HepG2 (cell line): ENCODE measurements at regions not wholly inside any gene's neighbourhood (a gene's known extent, or its start where the extent isn't known, plus 50 kb on each side); places are given as distances from the start of the nearest gene placed in this dataset.

Experiments
- ATAC-seq: fragments of 200-7000 bp; cut with Tn5 transposase; 3 replicates; pipeline ENCODE4 v1.9.1; 2020; ENCODE audit warnings: mild to moderate bottlenecking, moderate library complexity
- BruUV-seq: library from RNA; stranded (reverse); fragments of 400-500 nt; replicated peaks from 2 replicates; lab custom pipeline; 2021; lab: Mats Ljungman, UMichigan
- CTCF ChIA-PET: fragments of 300-600 bp; formaldehyde crosslinking; extraction: SDS; loops from one replicate; lab custom pipeline; 2021; ENCODE audit warnings: low total read pairs, inconsistent platforms, low intra/inter-chr PET ratio; lab: Yijun Ruan, JAX
- POLR2A ChIA-PET: fragments of 350-600 bp; sonication (Branson Sonifier 250); formaldehyde crosslinking; loops from one replicate; lab custom pipeline; 2020; ENCODE audit warnings: antibody characterized with exemption, inconsistent platforms; lab: Yijun Ruan, JAX
- DNase-seq: peaks from one replicate; pipeline ENCODE4 v3.0.0-alpha.2; 2015; ENCODE audit warnings: low spot score
- FAIRE-seq: peaks from 3 replicates; lab custom pipeline; 2011; peaks lifted over from hg19 to GRCh38; lab: Jason Lieb, UNC
- H2AFZ ChIP-seq: one replicate; pipeline ENCODE4 v1.6.1; 2011; ENCODE audit warnings: low read length, inconsistent platforms
- H3K27ac ChIP-seq: fragments of 300-600 bp; 3 replicates; pipeline ENCODE4 v1.8.0; 2011; ENCODE audit warnings: mixed run types, mild to moderate bottlenecking, mixed read lengths, low read length, inconsistent platforms; ENCODE audit not compliant: insufficient read depth; ENCODE audit errors: extremely low read length
- H3K27me3 ChIP-seq, 2 experiments: fragments of 200-600 bp in 1 of 2; 2 replicates in 1 of 2; 3 replicates in 1 of 2; pipeline versions ENCODE4 v1.6.0 to v1.8.0; 2011; ENCODE audit warnings: low read length in 2 of 2, mild to moderate bottlenecking in 2 of 2, moderate library complexity in 2 of 2, inconsistent platforms in 1 of 2; ENCODE audit not compliant: insufficient read depth in 2 of 2, control insufficient read depth in 1 of 2
- H3K36me3 ChIP-seq, 2 experiments: fragments of 200-600 bp in 1 of 2; replicated peaks in 1 of 2; 2 replicates in 1 of 2; 3 replicates in 1 of 2; pipeline versions ENCODE4 v1.5.1 to v1.8.0; 2011; ENCODE audit warnings: low read length in 2 of 2, inconsistent platforms in 1 of 2; ENCODE audit not compliant: insufficient read depth in 2 of 2, control insufficient read depth in 1 of 2
- H3K4me1 ChIP-seq: 2 replicates; pipeline ENCODE4 v1.5.1; 2012; ENCODE audit warnings: low read length, inconsistent platforms; ENCODE audit not compliant: insufficient read depth
- H3K4me2 ChIP-seq: 2 replicates; pipeline ENCODE4 v1.6.0; 2011; ENCODE audit warnings: low read depth, low read length, inconsistent platforms
- H3K4me3 ChIP-seq, 3 experiments: fragments of 200-600 bp in 1 of 3; sonication (generic), shearing (Covaris generic) in 1 of 3; replicated peaks in 1 of 3; 2 replicates each; pipeline ENCODE4 v1.5.1; 2011 to 2016; ENCODE audit warnings: low read length in 3 of 3, inconsistent platforms in 2 of 3, low read depth in 2 of 3, mild to moderate bottlenecking in 2 of 3, control low read depth in 1 of 3, mixed read lengths in 1 of 3; ENCODE audit not compliant: insufficient read depth in 1 of 3
- H3K79me2 ChIP-seq: one replicate; pipeline ENCODE4 v1.6.1; 2011; ENCODE audit warnings: low read length, inconsistent platforms; ENCODE audit not compliant: insufficient read depth
- H3K9ac ChIP-seq: 2 replicates; pipeline ENCODE4 v1.6.0; 2011; ENCODE audit warnings: mild to moderate bottlenecking, low read depth, low read length, inconsistent platforms; ENCODE audit not compliant: insufficient read depth
- H3K9me3 ChIP-seq: 2 replicates; pipeline ENCODE4 v1.5.1; 2012; ENCODE audit warnings: mild to moderate bottlenecking, low read length
- H4K20me1 ChIP-seq: 2 replicates; pipeline ENCODE4 v1.6.0; 2011; ENCODE audit warnings: inconsistent platforms, mild to moderate bottlenecking, low read length, moderate library complexity; ENCODE audit not compliant: insufficient read depth
- HNF4G ChIP-seq, 2 experiments: sonication (generic) in 1 of 2; formaldehyde crosslinking in 1 of 2; IDR thresholded peaks; 2 replicates each; pipeline versions ENCODE4 v1.4.0 to v1.6.1; 2011 to 2020; ENCODE audit warnings: borderline replicate concordance in 2 of 2, low read depth in 2 of 2, mild to moderate bottlenecking in 2 of 2, low read length in 1 of 2, missing genetic modification reagents in 1 of 2, moderate library complexity in 1 of 2
- NFKB2 ChIP-seq: sonication (generic); formaldehyde crosslinking; IDR thresholded peaks from 2 replicates; pipeline ENCODE4 v1.4.0; 2020; ENCODE audit warnings: missing genetic modification reagents, borderline replicate concordance
- SIN3A ChIP-seq: IDR thresholded peaks from 2 replicates; pipeline ENCODE4 v1.6.1; 2011; ENCODE audit warnings: low read depth, mild to moderate bottlenecking, control low read depth, low read length, borderline replicate concordance
- ZNF382 ChIP-seq: sonication (generic); formaldehyde crosslinking; IDR thresholded peaks from 2 replicates; pipeline ENCODE4 v1.5.0; 2020; ENCODE audit warnings: missing genetic modification reagents, mild to moderate bottlenecking, borderline replicate concordance
- WGBS: methylation state at CpG from one replicate; pipeline ENCODE4 v1.1.6; 2017; ENCODE audit warnings: low lambda C conversion rate; 5-methylcytosine and 5-hydroxymethylcytosine counted together
- in situ Hi-C: cut with HindIII; loops from 2 replicates; pipeline ENCODE4 v1.10.0; 2017; ENCODE audit warnings: low pct_unique_long_range_greater_than_20kb; ENCODE audit not compliant: extremely low pct_ligation_motif_present
- intact Hi-C: fragments of 100-400 bp; cut with micrococcal nuclease; formaldehyde crosslinking; loops from one replicate; pipeline ENCODE4 v1.10.0; 2022; ENCODE audit not compliant: unreplicated experiment
- TF ChIP-seq, protein P1 (sequence below): IDR thresholded peaks from 2 replicates; pipeline ENCODE4 v1.6.1; 2016; ENCODE audit warnings: missing compliant biosample characterization, missing genetic modification reagents, borderline replicate concordance
- TF ChIP-seq, protein P2 (sequence below): sonication (generic); IDR thresholded peaks from 2 replicates; pipeline ENCODE4 v1.6.1; 2016; ENCODE audit warnings: low read depth, borderline replicate concordance
- TF ChIP-seq, protein P3 (sequence below): sonication (generic); formaldehyde crosslinking; IDR thresholded peaks from 2 replicates; pipeline ENCODE4 v1.4.0; 2020; ENCODE audit warnings: missing genetic modification reagents, borderline replicate concordance

DNA sequence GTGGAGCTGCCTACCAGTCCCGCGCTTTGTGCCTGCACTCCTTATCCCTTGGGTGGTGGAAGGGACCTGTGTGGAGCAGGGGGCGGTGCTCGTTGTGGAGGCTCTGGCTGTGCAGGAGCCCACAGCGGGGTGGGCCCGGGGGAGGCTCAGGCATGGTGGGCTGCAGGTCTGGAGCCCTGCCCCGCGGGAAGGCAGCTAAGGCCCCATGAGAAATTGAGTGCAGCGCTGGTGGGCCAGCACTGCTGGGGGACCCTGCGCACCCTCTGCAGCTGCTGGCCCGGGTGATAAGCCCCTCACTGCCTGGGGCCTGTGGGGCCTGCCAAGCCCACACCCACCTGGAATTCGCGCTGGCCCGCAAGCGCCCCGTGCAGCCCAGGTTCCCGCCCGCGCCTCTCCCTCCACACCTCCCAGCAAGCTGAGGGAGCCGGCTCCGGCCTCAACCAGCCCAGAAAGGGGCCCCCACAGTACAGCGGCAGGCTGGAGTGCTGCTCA, 859.6 kb upstream of the KCND2 start:
- Histone ChIP-seq H3K9ac (no peak overlapping the region), H2AFZ (no peak overlapping the region), H3K4me3 (no peak overlapping the region), H3K79me2 (no peaks in the 10 kb centered on the region), H3K4me2 (no peak overlapping the region), H3K27me3 (no peaks in the 10 kb centered on the region), H4K20me1 (no peaks in the 10 kb centered on the region), H3K4me1 (no peaks in the 10 kb centered on the region), H3K36me3 (no peaks in the 10 kb centered on the region), H3K27ac (no peak overlapping the region), H3K9me3 (no peaks in the 10 kb centered on the region)
- in situ Hi-C loops (no loop called here), intact Hi-C loops (no loop called here)
- WGBS = 90% methylated on average over 2 of the region's 22 CpGs
- DNase-seq (no peak), FAIRE-seq (no peak), ATAC-seq (no peak)
- CTCF ChIA-PET = no interaction called here
- POLR2A ChIA-PET = no interaction called here
- no peak for TF ChIP-seq ZNF382 (CRISPR knock-in tag)
- no peak for TF ChIP-seq SIN3A
- TF ChIP-seq, protein P1, sequence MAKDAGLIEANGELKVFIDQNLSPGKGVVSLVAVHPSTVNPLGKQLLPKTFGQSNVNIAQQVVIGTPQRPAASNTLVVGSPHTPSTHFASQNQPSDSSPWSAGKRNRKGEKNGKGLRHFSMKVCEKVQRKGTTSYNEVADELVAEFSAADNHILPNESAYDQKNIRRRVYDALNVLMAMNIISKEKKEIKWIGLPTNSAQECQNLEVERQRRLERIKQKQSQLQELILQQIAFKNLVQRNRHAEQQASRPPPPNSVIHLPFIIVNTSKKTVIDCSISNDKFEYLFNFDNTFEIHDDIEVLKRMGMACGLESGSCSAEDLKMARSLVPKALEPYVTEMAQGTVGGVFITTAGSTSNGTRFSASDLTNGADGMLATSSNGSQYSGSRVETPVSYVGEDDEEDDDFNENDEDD (CRISPR knock-in tag) = no peak
- TF ChIP-seq NFKB2 (CRISPR knock-in tag) = no peak
- TF ChIP-seq, protein P2, sequence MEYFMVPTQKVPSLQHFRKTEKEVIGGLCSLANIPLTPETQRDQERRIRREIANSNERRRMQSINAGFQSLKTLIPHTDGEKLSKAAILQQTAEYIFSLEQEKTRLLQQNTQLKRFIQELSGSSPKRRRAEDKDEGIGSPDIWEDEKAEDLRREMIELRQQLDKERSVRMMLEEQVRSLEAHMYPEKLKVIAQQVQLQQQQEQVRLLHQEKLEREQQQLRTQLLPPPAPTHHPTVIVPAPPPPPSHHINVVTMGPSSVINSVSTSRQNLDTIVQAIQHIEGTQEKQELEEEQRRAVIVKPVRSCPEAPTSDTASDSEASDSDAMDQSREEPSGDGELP = no peak
- no peak for TF ChIP-seq HNF4G (IDR thresholded peaks at IDR 0.05; ENCODE audit: borderline replicate concordance, low read depth, low read length)
- no peak for TF ChIP-seq HNF4G (CRISPR knock-in tag; IDR thresholded peaks at IDR 0.05; ENCODE audit: borderline replicate concordance, low read depth)
- TF ChIP-seq, protein P3, sequence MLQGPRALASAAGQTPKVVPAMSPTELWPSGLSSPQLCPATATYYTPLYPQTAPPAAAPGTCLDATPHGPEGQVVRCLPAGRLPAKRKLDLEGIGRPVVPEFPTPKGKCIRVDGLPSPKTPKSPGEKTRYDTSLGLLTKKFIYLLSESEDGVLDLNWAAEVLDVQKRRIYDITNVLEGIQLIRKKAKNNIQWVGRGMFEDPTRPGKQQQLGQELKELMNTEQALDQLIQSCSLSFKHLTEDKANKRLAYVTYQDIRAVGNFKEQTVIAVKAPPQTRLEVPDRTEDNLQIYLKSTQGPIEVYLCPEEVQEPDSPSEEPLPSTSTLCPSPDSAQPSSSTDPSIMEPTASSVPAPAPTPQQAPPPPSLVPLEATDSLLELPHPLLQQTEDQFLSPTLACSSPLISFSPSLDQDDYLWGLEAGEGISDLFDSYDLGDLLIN (CRISPR knock-in tag) = no peak
- BruUV-seq = no TSS peak
